Prostate gland (tissue), 2 donors: ENCODE measurements at regions not wholly inside any gene's neighbourhood (a gene's known extent, or its start where the extent isn't known, plus 50 kb on each side); places are given as distances from the start of the nearest gene placed in this dataset.

ENCODE experiments used
- CTCF ChIP-seq, 4 experiments: fragments of 200-600 bp in 2 of 4; fragments of 450-650 bp in 2 of 4; sonication (generic) in 2 of 4; IDR thresholded peaks; 1 replicate in 3 of 4; 2 replicates in 1 of 4; pipeline ENCODE4 v1.5.1; 2016 to 2019; ENCODE audit warnings: antibody characterized with exemption in 4 of 4, mild to moderate bottlenecking in 2 of 4, moderate library complexity in 2 of 4
- POLR2A ChIP-seq: fragments of 450-650 bp; IDR thresholded peaks from one replicate; pipeline ENCODE4 v1.6.1; 2016; ENCODE audit warnings: antibody characterized with exemption, mild to moderate bottlenecking
- POLR2AphosphoS5 ChIP-seq: sonication (generic); formaldehyde crosslinking; IDR thresholded peaks from one replicate; pipeline ENCODE4 v1.6.1; 2017; ENCODE audit warnings: antibody characterized with exemption

GRCh38 chr7:145156834-145157233, 321.0 kb upstream of the TPK1 start:
- no peak for TF ChIP-seq CTCF (IDR thresholded peaks at IDR 0.05)
- TF ChIP-seq POLR2AphosphoS5 = no peak
- TF ChIP-seq POLR2A = no peak
